Natural killer cell (primary cell): ENCODE measurements at regions not wholly inside any gene's neighbourhood (a gene's known extent, or its start where the extent isn't known, plus 50 kb on each side); places are given as distances from the start of the nearest gene placed in this dataset.

Experiments
- ATAC-seq, 3 donors: fragments of 150-1000 bp in 2 of 3; fragments of 200-7000 bp in 1 of 3; cut with Tn5 transposase; 1 replicate in 1 of 3; 2 replicates in 2 of 3; pipeline ENCODE4 v1.10.0; 2021; ENCODE audit warnings: mild to moderate bottlenecking in 2 of 3, moderate library complexity in 2 of 3
- DNase-seq, 2 donors: peaks; one replicate each; pipeline versions ENCODE4 v3.0.0 to v3.0.0-alpha.2; 2013 to 2021; ENCODE audit warnings: mixed read lengths in 1 of 2
- H3K27ac ChIP-seq: one replicate; pipeline ENCODE4 v1.5.1; 2013; ENCODE audit warnings: mild to moderate bottlenecking, low read length
- H3K27me3 ChIP-seq: one replicate; pipeline ENCODE4 v1.6.1; 2013; ENCODE audit warnings: low read length; ENCODE audit not compliant: control insufficient read depth, insufficient read depth
- H3K36me3 ChIP-seq: one replicate; pipeline ENCODE4 v1.6.1; 2013; ENCODE audit warnings: low read length; ENCODE audit not compliant: control insufficient read depth, insufficient read depth
- H3K4me1 ChIP-seq: one replicate; pipeline ENCODE4 v1.6.1; 2013; ENCODE audit warnings: low read length; ENCODE audit not compliant: control insufficient read depth, insufficient read depth
- H3K4me3 ChIP-seq: one replicate; pipeline ENCODE4 v1.5.1; 2013; ENCODE audit warnings: low read length
- H3K9me3 ChIP-seq: one replicate; pipeline ENCODE4 v1.6.1; 2013; ENCODE audit warnings: low read length; ENCODE audit not compliant: control insufficient read depth, insufficient read depth
- H3K27ac Mint-ChIP-seq, 2 donors: one replicate each; pipeline ENCODE4 v1.8.0; 2022; ENCODE audit warnings: mild to moderate bottlenecking in 2 of 2, mixed read lengths in 2 of 2, moderate library complexity in 1 of 2
- H3K27me3 Mint-ChIP-seq, 2 donors: one replicate each; pipeline ENCODE4 v1.8.0; 2022; ENCODE audit warnings: low read depth in 2 of 2, mixed read lengths in 2 of 2
- H3K36me3 Mint-ChIP-seq: one replicate; pipeline ENCODE4 v1.8.0; 2022; ENCODE audit warnings: mixed read lengths
- H3K4me1 Mint-ChIP-seq, 2 donors: one replicate each; pipeline ENCODE4 v1.8.0; 2022; ENCODE audit warnings: mixed read lengths in 2 of 2
- H3K4me3 Mint-ChIP-seq: one replicate; pipeline ENCODE4 v1.8.0; 2022; ENCODE audit warnings: mild to moderate bottlenecking, moderate library complexity, mixed read lengths
- H3K9me3 Mint-ChIP-seq, 2 donors: one replicate each; pipeline ENCODE4 v1.8.0; 2022; ENCODE audit warnings: mixed read lengths in 2 of 2
- CTCF ChIP-seq: fragments of 200-600 bp; IDR thresholded peaks from one replicate; pipeline ENCODE4 v1.8.0; 2022; ENCODE audit warnings: antibody characterized with exemption
- WGBS: methylation state at CpG from one replicate; pipeline ENCODE4 v1.1.7; 2013; ENCODE audit warnings: missing lambda C conversion rate; ENCODE audit not compliant: insufficient coverage; 5-methylcytosine and 5-hydroxymethylcytosine counted together
- intact Hi-C: fragments of 100-400 bp; cut with micrococcal nuclease; formaldehyde crosslinking; loops from one replicate; pipeline ENCODE4 v1.14.2; 2022

DNA sequence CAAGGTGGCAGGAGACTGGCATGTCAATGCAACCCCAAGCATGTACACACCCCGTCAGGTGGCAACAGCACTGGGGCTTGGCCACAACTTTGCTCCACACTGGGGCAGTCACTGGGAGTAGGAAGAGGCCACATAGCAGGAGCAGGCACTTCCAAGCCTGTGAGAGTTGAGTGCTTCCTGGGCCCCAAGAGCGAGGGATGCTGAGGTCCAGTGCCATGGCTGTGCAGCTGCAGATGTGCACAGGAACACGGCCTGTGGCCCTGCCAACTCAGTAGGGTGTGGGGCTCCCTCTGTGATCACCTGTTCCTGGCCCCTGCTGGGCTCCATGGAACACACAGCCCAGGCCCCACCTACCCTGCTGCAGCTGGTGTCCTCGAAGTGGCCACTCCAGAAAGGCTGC lies 932.8 kb upstream of the SORCS1 start:
- DNase-seq (no peak), ATAC-seq (no peak)
- Histone ChIP-seq H3K4me1 (no peaks in the 10 kb centered on the region), H3K9me3 (no peaks in the 10 kb centered on the region), H3K4me3 (no peak overlapping the region), H3K27ac (no peak overlapping the region), H3K27me3 (no peaks in the 10 kb centered on the region), H3K36me3 (no peaks in the 10 kb centered on the region)
- intact Hi-C loops = no loop called here
- Mint-ChIP-seq H3K36me3 (peaks cover 7% of the 10 kb centered on the region), H3K4me1 (no peaks in the 10 kb centered on the region), H3K27ac (no peak overlapping the region), H3K9me3 (peaks cover 9 to 18% of the 10 kb centered on the region in 2 donors), H3K4me3 (no peak overlapping the region), H3K27me3 (no peaks in the 10 kb centered on the region)
- TF ChIP-seq CTCF = no peak
- 86% methylated on average over 4 of the region's 4 CpGs for WGBS

DNA sequence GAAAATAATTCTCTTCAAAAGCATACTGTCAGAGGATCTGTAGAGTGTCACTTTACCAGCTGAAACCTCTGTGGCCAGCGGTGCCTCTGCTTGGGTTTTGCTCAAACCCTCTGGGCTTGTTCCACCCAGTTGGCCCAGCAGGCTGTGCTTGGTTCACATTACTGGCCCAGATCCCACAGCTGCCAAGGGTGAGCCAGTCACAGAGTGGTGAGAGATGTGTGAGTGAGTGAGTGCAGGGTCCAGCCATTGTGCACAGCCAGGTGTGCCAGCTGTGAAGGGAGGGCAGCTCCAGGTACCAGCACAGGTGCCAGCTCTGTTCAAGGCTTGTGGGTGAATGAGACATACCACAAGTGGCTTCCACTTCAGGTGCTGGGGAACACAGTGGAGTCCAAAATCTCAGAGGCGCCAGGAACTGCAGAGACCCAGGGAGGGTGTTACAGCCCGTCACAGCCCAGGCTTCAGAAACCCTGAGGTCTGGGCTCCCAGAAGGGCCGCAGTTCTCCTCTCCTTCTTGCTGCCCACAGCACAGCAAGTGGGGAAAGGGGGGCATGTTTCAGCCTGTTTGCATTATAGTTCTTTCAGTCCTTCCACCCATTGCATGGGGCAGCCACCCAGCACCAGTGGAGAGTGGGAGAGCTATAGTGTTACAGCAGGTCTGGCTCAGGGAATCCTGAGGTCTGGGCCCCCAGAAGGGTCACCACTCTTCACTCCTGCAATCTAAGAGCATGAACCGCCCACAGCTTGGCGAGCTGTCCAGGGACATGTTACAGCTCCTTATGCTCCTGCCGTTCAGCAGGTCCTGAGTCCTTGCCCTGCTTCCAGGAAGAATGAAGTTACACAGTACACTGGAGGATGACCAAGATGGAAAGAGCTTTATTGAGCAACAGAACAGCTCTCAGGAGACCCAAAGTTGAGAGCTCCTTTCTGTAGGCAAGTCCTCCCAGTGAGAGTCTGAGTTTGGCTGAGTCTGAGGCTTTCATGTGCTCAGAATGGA lies 931.7 kb upstream of the SORCS1 start:
- peak in 1 of 3 donors; percentile 7 for ATAC-seq
- H3K9me3 Mint-ChIP-seq = peaks cover 9 to 14% of the 10 kb centered on the region in 2 donors
- 75% methylated on average over 7 of the region's 7 CpGs for WGBS

GRCh38 chr10:108090476-108091215 lies 926.1 kb upstream of the SORCS1 start:
- no peak for DNase-seq
- H3K9me3 Mint-ChIP-seq = peaks cover 4 to 5% of the 10 kb centered on the region in 2 donors
- ATAC-seq = no peak
- TF ChIP-seq CTCF = no peak
- no peaks in the 10 kb centered on the region for H3K27me3 Mint-ChIP-seq
- WGBS = 81% methylated on average over 3 of the region's 3 CpGs
- intact Hi-C loops = no loop called here
- H3K36me3 Mint-ChIP-seq = no peaks in the 10 kb centered on the region
- no peak overlapping the region for H3K27ac Mint-ChIP-seq
- Histone ChIP-seq H3K27me3 (no peaks in the 10 kb centered on the region), H3K9me3 (no peaks in the 10 kb centered on the region), H3K27ac (no peak overlapping the region), H3K4me1 (no peaks in the 10 kb centered on the region), H3K36me3 (no peaks in the 10 kb centered on the region), H3K4me3 (no peak overlapping the region)
- H3K4me3 Mint-ChIP-seq = no peak overlapping the region
- H3K4me1 Mint-ChIP-seq = no peaks in the 10 kb centered on the region

More for the DNA sequence above, 931.7 kb upstream of the SORCS1 start:
- intact Hi-C loops = no loop called here
- no peak for TF ChIP-seq CTCF
- Mint-ChIP-seq H3K27me3 (no peaks in the 10 kb centered on the region), H3K27ac (no peak overlapping the region), H3K4me3 (no peak overlapping the region), H3K36me3 (peaks cover 7% of the 10 kb centered on the region), H3K4me1 (no peaks in the 10 kb centered on the region)
- no peaks in the 10 kb centered on the region for H3K4me1 ChIP-seq
- H3K9me3 ChIP-seq = no peaks in the 10 kb centered on the region
- H3K27me3 ChIP-seq = no peaks in the 10 kb centered on the region
- H3K27ac ChIP-seq = no peak overlapping the region
- H3K4me3 ChIP-seq = no peak overlapping the region
- H3K36me3 ChIP-seq = no peaks in the 10 kb centered on the region
- no peak for DNase-seq
